A549 (cell line): ENCODE measurements at regions not wholly inside any gene's neighbourhood (a gene's known extent, or its start where the extent isn't known, plus 50 kb on each side); places are given as distances from the start of the nearest gene placed in this dataset.

ENCODE experiments used
- CHD4 ChIP-seq: fragments of 200-600 bp; sonication (generic); IDR thresholded peaks from 2 replicates; pipeline ENCODE4 v1.6.1; 2016; ENCODE audit warnings: antibody characterized with exemption, mild to moderate bottlenecking, borderline replicate concordance
- CTCF ChIP-seq: fragments of >200 bp; sonication (Bioruptor Twin); formaldehyde crosslinking; IDR thresholded peaks from 3 replicates; pipeline ENCODE4 v1.5.1; 2016
- JUN ChIP-seq, 2 experiments: fragments of >200 bp; sonication (Bioruptor Twin); formaldehyde crosslinking; IDR thresholded peaks; 2 replicates in 1 of 2; 3 replicates in 1 of 2; pipeline ENCODE4 v1.6.1; 2016 to 2017
- POLR2A ChIP-seq: IDR thresholded peaks from 2 replicates; pipeline ENCODE4 v1.6.1; 2012; ENCODE audit warnings: mild to moderate bottlenecking, low read length
- RNF2 ChIP-seq: fragments of 200-600 bp; sonication (generic); IDR thresholded peaks from 2 replicates; pipeline ENCODE4 v1.6.1; 2016; ENCODE audit warnings: low read depth, mild to moderate bottlenecking, antibody characterized with exemption, moderate library complexity, borderline replicate concordance
- TF ChIP-seq, protein P1 (sequence below): fragments of 450-650 bp; IDR thresholded peaks from 2 replicates; pipeline ENCODE4 v1.6.1; 2014; ENCODE audit warnings: antibody characterized with exemption

- no peak for TF ChIP-seq CTCF
- no peak for TF ChIP-seq CHD4
- no peak for TF ChIP-seq POLR2A
- TF ChIP-seq, protein P1, sequence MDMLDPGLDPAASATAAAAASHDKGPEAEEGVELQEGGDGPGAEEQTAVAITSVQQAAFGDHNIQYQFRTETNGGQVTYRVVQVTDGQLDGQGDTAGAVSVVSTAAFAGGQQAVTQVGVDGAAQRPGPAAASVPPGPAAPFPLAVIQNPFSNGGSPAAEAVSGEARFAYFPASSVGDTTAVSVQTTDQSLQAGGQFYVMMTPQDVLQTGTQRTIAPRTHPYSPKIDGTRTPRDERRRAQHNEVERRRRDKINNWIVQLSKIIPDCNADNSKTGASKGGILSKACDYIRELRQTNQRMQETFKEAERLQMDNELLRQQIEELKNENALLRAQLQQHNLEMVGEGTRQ = no peak
- no peak for TF ChIP-seq RNF2
- TF ChIP-seq JUN (IDR thresholded peaks at IDR 0.05) = no peak
These were observed 121.1 kb upstream of the PKN2 start for GRCh38 chr1:88562991-88563390.
